ENCODE measurements at regions not wholly inside any gene's neighbourhood (a gene's known extent, or its start where the extent isn't known, plus 50 kb on each side); places are given as distances from the start of the nearest gene placed in this dataset.

- H3K4me3 ChIP-seq (ENCODE audit: low read depth, low read length) = no peak overlapping the region
- DNase-seq (ENCODE audit: low read depth, low spot score) = no peak
- CTCF ChIA-PET = interaction anchor here (1.7 kb wide), 1 partner anchor 28 kb away, joined by 4 read pairs; no protein-coding TSS in a partner anchor
- no peak for TF ChIP-seq CTCF (IDR thresholded peaks at IDR 0.05; ENCODE audit: insufficient read depth, low read length, missing control alignments)
- POLR2A ChIA-PET = no interaction called here
Observed at GRCh38 chr5:133897431-133897830, 71.0 kb downstream of the C5orf15 start.

- no peak overlapping the region for H3K4me3 ChIP-seq (ENCODE audit: low read depth, low read length)
- DNase-seq (ENCODE audit: low read depth, low spot score) = no peak
- ChIA-PET POLR2A (no interaction called here), CTCF (interaction anchor here (1.7 kb wide), 1 partner anchor 27 kb away, joined by 4 read pairs; no protein-coding TSS in a partner anchor)
- TF ChIP-seq CTCF (IDR thresholded peaks at IDR 0.05; ENCODE audit: insufficient read depth, low read length, missing control alignments) = no peak
Observed at GRCh38 chr5:133896873-133897272, 71.6 kb downstream of the C5orf15 start.

GRCh38 chr5:133895979-133896845 lies 72.2 kb downstream of the C5orf15 start:
- TF ChIP-seq CTCF (IDR thresholded peaks at IDR 0.05; ENCODE audit: insufficient read depth, low read length, missing control alignments) = no peak
- CTCF ChIA-PET = no interaction called here
- no peak for DNase-seq (ENCODE audit: low read depth, low spot score)
- H3K4me3 ChIP-seq (ENCODE audit: low read depth, low read length) = no peak overlapping the region
- POLR2A ChIA-PET = no interaction called here

- no peak overlapping the region for H3K4me3 ChIP-seq (ENCODE audit: low read depth, low read length)
- no peak for TF ChIP-seq CTCF (IDR thresholded peaks at IDR 0.05; ENCODE audit: insufficient read depth, low read length, missing control alignments)
- ChIA-PET POLR2A (no interaction called here), CTCF (interaction anchor here (1.3 kb wide), 1 partner anchor 11 kb away, joined by 3 read pairs; no protein-coding TSS in a partner anchor)
- DNase-seq (ENCODE audit: low read depth, low spot score) = no peak
Observed at GRCh38 chr5:133894143-133894542, 74.3 kb downstream of the C5orf15 start.

- TF ChIP-seq CTCF (IDR thresholded peaks at IDR 0.05; ENCODE audit: insufficient read depth, low read length, missing control alignments) = no peak
- no peak overlapping the region for H3K4me3 ChIP-seq (ENCODE audit: low read depth, low read length)
- no peak for DNase-seq (ENCODE audit: low read depth, low spot score)
- ChIA-PET POLR2A (no interaction called here), CTCF (interaction anchor here (1.2 kb wide), 1 partner anchor 15 kb away, joined by 3 read pairs; no protein-coding TSS in a partner anchor)
Observed at GRCh38 chr5:133892774-133893173, 75.7 kb downstream of the C5orf15 start.

GRCh38 chr5:133892306-133892705 lies 76.1 kb downstream of the C5orf15 start:
- CTCF ChIA-PET = no interaction called here
- TF ChIP-seq CTCF (IDR thresholded peaks at IDR 0.05; ENCODE audit: insufficient read depth, low read length, missing control alignments) = no peak
- no peak for DNase-seq (ENCODE audit: low read depth, low spot score)
- POLR2A ChIA-PET = no interaction called here
- H3K4me3 ChIP-seq (ENCODE audit: low read depth, low read length) = no peak overlapping the region
